ENCODE measurements at regions not wholly inside any gene's neighbourhood (a gene's known extent, or its start where the extent isn't known, plus 50 kb on each side); places are given as distances from the start of the nearest gene placed in this dataset.

DNA sequence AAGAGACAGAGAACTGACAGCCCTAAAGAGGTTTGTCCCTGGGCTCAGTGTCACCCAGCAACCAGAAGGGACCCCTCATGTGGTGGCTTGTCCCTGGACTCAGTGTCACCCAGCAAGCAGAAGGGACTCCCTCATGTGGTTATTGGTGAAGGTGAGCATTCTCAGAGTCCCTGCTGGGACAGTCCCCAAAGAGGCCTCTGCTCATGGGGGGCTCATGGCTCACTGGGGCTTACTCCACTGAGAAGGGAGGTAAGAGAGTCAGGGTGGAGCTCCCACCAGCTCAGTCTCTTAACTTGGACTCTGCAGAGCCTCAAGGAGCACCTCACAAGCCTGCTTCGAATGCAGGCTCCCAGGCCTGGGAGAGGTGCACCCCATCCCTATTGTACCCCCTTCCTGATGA lies 145.2 kb upstream of the COPS8 start:
- no peak for DNase-seq

DNA sequence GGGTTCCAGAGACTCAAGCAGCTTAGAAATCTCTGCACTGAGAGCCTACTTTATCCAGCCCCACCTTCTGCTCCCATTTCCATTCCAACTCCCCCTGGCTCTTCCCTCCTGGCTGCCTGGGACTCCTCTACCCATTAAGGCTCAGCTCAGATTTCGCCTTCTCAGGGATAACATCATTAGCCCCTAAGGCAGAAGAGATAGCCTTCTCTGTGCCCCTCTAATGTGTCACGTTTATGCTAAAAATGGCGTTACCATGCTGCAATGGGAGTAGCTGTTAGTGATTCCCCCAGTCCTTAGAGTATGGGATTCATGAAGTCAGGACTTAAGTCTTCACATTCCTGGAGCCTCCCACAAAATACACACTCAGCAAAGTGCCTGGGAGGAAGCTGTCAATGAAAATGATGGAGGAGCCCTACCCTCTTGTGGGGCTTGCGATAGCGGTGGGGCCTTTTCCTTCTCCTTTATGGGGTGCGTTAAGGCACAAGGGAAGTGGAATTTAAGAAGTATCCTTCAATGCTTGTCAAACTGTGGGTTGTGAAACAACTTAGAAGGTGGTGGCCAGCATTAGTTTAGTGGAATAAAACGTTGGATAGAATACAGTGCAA lies 144.7 kb upstream of the COPS8 start:
- no peak for DNase-seq

DNA sequence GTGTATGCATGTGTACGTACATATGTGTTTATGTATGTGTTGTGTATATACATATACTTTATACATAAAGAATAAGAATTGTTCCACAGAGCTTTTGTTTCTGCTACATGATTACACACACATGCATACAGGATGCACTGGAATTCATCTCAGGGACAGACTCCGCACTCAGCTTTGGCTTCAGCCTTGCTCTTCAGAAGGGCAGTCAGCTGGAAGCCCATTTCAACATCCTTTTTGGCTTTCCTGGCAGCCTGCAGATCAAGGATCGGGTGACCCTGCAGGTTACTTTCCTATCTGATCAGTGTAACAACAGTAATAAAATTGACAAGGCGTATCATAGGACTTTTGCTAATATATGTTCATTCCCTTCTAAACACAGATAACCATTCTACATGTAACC lies 144.1 kb upstream of the COPS8 start:
- DNase-seq: no peak

DNA sequence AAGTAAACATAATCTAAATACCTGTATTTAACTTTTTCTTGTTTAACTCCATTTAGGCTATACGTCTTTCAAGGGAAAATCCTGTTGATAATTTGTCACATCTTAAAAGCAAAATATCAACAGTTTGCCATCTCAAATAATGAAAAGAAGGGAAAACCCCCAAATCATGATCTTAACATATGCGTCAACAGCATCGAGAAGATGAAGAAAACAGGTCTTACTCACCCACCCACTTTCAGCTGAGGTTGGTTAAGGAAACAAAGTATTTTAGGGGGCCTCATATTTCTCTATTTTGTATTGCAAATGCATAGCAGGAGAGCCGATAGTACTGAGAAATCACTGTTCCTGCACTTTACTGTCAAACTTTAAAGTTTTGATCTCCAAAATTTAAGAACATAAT lies 143.1 kb upstream of the COPS8 start:
- no peak for DNase-seq

DNA sequence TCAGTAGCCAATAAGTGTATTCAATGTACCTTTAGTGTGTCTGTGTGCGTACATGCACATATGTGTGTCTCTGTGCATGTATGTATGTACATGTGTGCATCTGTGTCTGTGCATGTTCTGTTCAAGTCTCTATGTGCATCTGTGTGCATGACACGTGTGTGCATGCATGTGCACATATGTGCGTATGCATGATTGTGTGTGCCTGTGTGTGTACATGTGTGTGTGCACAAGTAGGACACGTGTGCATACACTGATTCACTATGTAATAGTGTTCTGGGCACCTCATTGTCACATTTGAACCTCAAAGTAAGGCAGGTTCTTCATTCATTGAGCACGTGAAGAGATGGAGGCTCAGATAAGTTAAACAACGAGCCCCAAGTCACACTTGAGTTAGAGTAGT lies 142.6 kb upstream of the COPS8 start:
- DNase-seq: no peak

DNA sequence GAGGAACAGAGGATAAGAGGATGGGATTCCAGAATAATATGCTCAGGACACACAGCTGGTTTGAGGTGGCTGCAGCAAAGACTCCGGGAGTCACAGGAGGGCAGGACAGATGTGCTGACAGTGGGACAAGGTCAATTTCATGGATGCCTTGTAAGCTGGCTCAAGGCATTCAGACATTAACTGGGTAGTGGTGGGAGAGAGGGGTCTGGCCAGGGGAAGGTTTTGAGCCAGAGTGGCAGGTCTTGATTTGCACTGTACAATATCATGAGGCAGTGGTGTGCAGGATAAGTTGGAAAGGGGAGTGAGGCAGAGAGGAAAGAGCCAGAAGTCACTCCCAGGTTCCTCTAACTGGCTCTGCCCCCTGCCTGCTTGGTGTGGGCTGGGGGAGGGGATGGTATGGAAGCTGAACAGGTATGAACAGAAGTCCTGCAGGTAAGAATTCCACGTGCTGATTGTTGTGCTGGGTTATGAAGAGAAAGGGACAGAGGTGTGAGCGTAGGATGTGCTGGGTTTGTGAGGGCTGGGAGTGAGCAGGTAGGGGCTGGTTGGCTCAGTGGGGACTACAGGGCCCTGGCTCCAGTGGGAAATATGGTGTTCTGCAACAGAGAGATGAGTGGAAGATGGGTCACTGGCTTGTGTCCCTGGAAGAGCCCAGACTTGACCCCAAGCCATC lies 141.7 kb upstream of the COPS8 start:
- DNase-seq: no peak

DNA sequence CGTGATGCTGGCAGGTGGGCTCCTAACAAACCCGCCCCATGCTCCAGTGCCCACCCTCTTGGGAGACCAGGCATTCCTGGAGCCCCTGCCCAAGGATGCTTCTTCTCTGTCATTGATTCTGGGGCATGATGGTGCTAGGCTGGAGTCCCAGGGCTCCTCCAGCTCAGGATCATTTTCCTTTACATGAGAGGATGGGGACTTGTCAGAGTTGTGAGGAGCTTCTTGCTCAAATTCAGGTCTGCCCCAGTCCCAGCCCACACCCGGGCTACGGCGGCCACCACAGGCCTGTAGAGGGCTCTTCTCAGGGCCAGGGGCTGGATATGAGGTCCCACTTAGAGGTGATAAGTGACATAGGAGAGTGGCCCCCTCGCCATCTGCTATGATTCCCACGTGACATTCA lies 141.1 kb upstream of the COPS8 start:
- no peak for DNase-seq

DNA sequence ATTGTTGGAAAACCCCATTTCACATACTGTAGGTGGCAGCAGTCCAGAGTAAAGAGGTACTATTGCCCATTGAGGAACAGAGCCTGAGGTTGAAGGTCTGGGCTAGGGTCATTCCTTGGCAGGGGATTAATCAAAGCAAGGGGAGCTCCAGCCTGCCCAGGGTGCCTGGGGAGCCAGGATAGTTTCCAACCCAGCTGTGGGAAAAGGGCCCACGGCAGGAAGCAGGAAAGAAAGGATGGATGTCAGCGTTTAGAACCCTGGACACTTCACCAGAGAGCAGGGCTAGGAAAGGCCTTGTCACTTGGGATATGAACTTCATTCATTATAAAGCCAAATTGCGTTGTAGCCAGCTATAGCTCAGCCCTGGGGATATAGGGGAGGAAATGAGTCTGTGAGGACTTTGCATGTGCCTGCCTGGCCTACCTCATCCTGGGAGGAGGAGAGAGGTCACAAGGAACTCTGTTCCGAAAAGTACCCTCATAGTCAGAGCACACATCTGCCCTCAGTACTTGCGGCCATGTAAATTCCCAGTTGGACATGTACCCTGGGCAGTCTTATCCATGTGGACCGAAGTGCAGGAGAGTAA lies 140.2 kb upstream of the COPS8 start:
- DNase-seq: no peak

DNA sequence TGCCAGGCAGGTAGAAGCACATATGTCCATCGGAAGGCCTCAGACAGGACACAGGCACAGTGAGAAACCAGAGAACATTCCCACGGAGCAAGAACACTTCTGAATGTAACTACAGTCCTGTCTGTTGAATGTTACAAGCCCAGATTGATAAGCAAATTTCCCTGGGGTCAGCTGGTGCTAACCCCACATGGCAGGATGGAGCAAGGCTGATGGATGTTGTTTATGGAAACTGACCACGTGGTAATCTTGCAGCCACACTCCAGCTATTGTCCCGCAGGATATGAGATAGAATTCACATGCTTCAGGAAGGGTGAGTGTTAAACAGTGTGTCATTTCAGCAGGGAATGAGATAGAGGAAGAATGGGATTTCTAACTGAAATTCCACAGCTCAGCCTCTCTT lies 138.8 kb upstream of the COPS8 start:
- DNase-seq: no peak

DNA sequence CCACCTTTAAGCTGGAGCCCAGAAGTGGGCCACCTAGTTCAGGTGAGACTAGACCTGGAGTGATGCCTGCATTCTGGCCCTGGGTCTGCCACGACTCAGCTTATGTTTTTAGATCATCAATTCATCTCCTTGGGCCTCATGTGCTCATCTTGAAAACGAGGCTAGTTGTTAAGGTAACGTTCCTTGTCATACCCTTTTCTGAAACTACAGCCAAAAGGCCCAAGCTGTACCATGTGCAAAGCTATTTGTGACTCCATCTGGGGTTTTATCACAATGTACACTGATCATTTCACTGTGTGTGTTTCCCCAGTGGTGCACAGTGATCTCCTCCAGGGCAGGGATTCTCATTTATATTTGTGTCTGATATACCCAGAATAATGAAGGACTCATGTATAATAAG lies 138.4 kb upstream of the COPS8 start:
- no peak for DNase-seq

DNA sequence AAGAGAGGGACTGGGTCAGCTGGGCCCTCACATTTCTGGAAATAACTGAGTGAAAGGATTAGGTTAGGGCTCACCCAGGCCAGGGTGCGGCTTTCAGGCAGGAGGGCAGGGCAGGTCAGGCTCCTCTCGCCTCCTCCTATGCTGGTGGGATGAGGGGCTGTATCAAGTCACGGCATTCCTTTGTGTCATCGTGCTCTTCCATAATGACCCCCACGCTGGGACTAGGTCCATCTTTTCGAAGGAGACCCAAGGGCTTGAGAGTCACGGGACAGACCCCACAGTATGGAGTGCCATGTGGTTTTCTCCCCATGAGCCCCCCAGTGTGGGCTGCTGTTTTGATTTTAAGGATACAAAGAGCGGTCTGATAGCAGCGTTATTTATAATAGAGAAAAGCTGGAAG lies 137.8 kb upstream of the COPS8 start:
- DNase-seq: no peak

DNA sequence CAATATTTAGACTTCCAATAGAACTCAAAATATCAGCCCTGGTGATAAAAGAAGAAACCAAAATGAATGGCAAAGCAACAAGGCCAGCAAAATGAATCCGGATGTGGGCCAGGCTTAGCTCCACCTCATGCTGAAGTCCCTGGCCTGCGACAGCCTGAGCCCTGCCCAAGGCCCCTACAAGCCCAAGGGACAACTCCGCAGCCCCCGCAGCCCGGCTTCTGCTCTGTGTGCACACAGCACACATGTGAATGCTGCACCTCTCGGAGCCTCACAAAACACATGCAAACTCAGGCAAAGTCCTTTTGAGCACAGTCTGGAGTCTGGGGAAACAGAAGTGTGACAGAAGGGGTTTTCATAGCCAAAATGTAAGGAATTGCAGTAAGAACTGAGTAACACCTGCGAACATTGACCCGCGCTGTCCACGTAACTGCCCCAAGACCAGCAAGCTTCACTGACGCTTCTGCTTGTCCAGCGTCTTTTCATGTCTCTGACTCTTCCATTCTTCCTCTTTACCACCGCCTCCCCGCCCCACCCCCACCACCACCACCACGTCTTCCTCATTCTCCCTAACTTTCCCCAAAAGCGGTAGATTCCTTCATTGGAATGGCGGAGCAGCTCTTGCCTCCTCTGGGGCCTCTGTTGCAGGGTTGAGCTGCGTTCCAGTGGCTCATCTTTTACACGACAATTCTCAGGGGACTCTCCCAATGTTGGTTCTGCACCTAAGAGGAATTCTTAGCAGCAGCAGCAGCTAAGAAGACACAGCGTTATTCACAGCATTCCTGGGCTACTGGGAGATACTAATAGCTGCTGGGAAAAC lies 136.4 kb upstream of the COPS8 start:
- no peak for DNase-seq

DNA sequence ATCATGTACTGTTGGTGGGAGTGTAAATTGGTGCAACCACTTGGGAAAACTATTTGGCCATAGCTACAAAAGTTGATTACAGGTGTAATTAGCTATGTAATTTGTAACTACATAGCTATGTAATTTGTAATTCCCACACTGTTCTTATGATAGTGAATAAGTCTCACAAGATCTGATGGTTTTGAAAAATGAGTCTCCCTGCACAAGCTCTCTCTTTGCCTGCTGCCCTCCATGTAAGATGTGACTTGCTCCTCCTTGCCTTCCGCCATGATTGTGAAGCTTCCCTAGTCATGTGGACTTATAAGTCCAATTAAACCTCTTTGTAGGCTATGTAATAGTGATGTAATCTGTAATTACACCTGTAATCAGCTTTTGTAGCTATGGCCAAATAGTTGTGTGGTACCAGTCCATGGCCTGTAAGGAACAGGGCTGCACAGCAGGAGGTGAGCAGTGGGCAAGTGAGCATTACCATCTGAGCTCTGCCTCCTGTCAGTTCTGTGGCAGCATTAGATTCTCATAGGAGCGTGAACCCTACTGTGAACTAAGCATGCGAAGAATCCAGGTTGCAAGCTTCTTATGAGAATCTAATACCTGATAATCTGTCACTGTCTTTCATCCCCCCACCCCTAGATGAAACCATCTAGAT lies 133.7 kb upstream of the COPS8 start:
- DNase-seq: no peak

DNA sequence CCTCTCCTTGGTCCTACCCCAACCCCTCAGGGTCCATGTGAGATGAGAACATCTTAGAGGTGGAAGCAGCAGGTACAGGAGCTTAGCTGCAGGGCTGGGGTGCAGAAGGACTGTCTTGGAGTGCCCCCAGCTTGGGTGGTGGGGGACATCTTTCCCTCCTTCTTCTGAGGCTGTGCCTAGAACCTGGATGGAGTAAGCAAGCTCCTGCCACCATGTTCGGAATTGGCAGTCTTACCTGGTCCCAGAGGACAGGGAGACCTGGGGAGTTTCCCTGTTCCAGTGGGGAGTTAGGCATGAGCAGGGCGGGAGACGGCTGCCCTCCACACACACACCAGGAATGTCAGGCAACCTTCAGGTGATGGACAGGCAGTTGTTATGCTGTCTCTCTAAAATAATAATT lies 131.0 kb upstream of the COPS8 start:
- DNase-seq: no peak

DNA sequence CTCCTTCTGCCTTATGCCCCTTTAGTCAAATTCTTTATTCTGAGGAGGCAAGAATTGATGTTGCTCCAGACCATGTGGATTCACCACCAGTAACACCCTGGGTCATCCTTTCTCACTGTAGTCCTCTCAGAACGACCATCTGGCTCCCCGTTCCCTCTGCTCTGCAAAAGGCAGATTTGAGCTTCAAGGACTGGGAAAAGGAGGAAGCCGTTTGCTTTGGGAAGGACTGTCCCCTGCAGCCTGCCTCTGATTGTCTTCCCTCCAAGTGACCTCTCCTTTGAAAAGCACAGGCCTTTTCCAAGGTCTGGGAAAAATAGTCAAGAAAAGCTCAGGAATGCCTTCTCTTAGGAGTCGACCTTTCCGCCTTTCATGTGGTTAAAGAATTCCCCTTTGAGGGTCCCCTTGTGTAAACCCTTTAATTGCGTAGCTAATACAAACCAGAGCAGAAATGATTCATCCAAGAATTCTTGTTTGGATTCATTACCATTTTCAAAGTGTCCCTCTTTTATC lies 130.1 kb upstream of the COPS8 start:
- no peak for DNase-seq

DNA sequence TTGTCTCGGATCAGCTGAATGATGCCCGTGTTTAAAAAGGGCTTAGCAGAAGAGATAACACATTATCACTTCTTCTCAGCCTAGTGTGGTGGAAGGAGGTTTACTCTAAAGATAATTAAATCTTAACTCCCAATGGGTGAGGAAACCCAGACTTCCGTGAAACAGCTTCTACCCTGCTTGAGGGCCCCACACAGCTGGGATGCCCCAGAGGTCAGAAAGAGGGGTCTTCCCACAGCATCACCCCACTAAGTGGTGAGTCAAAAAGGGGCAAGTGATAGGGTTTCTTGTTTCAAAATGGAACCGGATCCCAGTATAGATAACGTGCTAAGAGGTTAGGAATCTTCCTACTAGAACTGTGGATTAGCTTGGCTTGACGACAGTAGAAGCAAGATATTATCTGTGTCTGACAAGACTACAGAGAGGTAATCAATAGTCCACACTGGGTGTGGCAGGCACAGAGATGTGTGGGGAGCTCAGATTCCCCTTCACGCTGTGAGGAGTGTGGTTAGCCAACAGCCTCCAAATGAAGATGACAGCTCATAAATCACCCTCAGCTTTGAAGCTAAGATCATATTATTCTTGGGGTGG lies 129.6 kb upstream of the COPS8 start:
- no peak for DNase-seq

DNA sequence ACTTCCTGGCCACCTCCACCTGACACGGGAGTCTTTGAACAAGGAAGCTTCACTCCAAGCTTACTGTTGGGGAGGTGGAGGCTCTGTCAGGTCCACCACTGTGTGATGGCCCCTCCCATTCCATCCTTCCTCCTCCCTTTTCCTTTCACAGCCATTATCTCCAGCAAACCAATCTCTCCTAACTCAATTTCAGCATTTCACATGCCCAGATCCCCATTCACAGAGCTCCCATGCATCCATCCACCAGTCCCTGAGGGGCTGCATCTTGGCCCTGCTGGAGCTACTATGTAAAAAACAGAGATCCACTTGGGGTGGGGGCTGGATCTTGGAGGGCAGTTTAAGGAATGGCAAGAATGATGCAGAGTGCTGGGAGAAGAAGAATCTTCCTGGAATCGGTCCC lies 129.0 kb upstream of the COPS8 start:
- no peak for DNase-seq

DNA sequence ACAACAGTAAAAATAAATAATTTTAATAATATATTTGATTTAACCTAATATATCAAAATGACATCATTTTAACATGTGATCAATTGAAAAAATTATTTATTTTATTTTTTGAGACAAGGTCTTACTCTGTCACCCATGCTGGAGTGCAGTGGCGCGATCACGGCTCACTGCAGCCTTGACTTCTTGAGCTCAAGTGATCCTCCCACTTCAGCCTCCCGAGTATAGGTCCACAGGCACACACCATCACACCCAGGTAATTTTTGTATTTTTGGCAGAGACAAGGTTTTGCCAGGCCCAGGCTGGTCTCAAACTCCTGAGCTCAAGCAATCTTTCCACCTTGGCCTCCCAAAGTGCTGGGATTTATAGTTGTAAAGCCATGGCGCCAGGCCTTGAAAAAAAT lies 126.7 kb upstream of the COPS8 start:
- no peak for DNase-seq

DNA sequence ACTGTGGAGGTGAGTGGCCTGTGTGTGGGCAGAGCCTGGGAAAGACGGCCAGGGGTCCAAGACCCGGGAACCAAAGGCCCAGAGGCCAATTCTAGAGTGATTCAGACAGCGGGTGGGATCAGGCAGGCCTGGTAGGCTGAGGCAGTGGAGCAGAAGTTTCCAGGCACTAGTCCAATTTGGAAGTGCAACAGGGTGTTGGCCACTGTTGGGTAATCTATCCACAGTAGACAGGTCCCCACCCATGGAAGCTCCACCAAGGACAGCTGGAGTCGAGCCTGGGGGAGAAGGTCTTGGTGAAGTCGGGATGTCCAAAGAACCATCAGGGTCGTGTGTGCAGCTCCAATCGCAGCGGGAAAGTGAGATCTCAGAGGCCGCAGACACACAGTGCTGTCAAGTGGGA lies 125.8 kb upstream of the COPS8 start:
- DNase-seq: no peak

DNA sequence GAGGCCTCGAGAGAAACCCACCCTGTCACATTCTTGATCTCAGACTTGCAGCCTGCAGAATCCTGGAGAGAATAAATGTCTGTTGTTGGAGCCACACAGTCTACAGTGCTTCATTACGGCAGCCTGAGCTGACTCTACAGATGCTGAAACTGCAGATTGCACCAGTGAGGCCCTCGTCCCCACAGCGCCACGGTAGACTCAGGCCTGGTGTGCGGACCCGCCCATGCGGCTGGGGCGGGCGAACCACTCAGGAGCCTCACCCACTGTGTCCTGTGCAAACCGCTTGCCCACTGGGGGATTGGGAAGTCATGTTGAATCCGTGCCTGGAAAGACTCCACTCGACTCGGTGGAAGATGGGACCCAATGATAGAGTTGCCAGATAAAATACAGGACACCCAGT lies 125.2 kb upstream of the COPS8 start:
- DNase-seq: no peak

DNA sequence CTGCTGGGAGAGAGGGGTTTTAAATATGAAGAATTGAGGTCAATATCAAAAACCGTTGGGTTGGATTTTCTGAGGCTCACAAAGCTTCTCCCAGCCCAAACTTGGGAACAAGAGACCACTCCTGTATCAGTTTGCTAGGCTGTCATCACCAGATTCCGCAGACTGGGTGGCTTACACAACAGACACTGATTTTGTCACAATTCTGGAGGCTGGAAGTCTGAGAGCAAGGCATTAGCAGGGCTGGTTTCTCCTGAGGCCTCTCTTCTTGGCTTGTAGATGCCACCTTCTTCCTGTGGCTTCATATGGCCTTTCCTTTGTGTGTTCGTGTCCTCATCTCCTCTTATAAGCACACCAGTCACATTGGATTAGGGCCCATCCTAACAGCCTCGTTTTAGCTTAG lies 122.9 kb upstream of the COPS8 start:
- DNase-seq: no peak

DNA sequence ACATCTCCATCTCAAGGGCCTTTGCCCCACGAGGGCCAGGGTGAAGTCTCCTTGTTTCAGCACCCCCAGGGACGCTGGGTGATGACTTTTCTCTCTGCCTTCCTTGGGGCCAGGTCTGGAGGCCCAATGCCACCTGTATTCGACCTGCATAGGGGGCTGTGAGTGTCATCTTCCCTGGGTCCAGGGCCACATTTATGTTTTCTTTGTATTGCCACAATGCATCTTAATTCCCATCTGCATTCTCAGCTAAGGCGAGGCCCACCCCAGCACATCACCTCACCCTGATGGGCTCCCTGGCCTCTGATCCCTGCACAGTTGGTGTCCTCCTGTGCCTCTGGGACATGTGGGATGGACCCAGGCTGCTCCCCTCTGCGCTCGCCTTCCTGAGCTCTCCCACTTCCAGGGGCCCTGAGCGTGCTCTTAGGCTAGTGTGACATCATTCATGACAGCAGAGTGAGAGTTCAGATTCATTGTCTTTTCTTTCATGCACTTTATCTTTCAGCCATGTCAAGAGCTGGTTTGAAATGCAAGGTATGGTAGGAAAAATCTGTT lies 122.0 kb upstream of the COPS8 start:
- no peak for DNase-seq

DNA sequence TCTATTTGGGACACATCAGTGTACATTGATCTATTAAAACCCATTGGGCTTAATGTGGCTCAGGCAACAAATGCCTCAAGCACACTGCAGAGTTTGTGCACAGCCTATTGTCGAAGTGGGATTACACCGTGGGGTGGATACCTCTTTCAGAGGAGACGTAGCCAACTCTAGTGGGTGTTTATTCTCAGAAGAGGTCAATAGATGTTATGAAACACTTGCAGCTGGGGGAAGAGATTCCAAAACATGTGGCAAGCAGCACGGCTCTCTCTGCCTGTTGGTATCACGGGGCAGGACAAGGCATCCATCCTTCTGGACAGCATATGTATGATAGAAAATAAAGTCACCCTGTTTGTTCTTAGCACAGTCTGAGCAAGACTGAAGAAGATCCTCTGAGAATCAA lies 121.4 kb upstream of the COPS8 start:
- no peak for DNase-seq
